HG03175 (cell line): ENCODE measurements at regions not wholly inside any gene's neighbourhood (a gene's known extent, or its start where the extent isn't known, plus 50 kb on each side); places are given as distances from the start of the nearest gene placed in this dataset.
"Not testable (repeated sequence)": the region's sequence is repeated elsewhere in the genome, so short reads cannot be mapped to it uniquely, and the experiment has no call there.

ENCODE experiments used
- ATAC-seq: cut with Tn5 transposase; IDR thresholded peaks from one replicate; pipeline ENCODE4 v1.9.1; 2021; ENCODE audit warnings: mild to moderate bottlenecking, moderate library complexity; ENCODE audit not compliant: unreplicated experiment

- ATAC-seq = no peak
These were observed 51.0 kb upstream of the PHF24 start for GRCh38 chr9:34907044-34907443.

DNA sequence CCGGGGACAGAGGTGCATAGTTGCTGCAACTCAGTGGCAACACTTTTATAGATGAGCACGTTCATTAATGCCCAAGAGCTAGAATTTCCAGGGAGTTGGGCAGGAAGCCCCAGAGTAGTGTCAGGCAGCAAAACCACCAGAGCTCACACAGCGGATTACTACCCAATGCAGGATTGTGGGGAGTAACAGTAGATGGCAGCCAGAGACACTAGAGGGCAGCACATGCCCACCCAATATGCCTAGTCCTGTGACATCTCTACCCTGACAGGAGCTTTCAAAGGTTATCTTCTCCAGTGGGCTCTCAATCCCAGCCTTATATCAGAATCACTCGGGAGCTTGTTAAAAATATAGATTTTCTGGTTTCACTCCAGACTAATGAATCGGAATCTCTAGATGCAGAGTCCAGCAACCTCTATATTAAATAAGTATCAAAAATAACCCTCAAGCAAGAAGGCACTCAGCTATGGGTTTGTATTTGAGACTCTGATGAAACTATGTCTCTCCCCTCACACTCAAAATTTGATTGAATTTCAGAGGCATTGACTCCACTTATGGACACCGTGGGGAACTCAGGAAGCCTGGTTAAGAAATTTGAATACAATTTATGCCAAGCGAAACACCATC, 58.4 kb upstream of the PHF24 start:
- peak; percentile 78 for ATAC-seq

GRCh38 chr9:34898846-34899245, 59.2 kb upstream of the PHF24 start:
- no peak for ATAC-seq

- no peak for ATAC-seq
These were observed 62.0 kb upstream of the PHF24 start for GRCh38 chr9:34896112-34896511.

GRCh38 chr9:34892886-34893285, 65.2 kb upstream of the PHF24 start:
- ATAC-seq = no peak

GRCh38 chr9:34891386-34891785, 66.7 kb upstream of the PHF24 start:
- no peak for ATAC-seq

DNA sequence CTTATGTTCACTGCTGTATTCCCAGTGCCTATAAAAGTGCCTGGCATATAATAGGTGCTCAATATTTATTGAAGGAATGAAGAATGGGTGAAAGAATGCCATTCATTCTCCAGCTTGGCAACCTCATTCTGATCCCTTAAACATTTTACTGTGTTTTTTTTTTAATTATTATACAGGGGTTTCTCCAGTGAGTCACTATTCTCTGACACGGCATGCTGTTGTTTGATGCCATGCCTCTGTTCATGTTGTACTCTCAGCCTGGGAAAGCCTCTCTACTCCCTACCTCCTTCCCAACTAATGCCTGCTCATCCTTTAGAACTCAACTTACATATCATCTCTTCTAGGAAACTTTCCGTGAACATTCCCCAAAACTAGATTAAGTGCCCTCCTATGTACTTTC, 70.2 kb upstream of the PHF24 start:
- no peak for ATAC-seq

DNA sequence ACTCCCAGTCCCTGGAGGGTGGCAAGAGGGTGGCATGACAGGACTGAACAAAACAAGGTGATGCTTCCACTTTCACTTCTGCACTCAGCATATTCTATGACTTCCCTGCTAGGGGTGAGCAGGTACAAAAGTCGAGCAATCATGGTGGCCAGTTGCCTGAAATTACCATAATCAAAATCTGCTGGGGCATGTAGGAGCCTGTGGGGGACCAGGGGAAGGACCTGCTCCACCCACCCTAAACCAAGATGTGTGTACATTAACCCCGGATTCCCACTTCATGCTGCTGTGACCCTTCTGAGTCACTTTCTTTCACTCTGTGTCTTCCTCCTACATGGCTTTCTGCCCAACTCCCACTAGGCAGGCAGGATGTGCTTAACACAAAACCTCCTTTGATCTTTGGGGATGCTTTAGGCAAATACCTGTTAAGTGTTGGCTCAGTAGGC, 73.3 kb upstream of the PHF24 start:
- no peak for ATAC-seq

GRCh38 chr9:34876096-34876495, 82.0 kb upstream of the PHF24 start:
- ATAC-seq = no peak

DNA sequence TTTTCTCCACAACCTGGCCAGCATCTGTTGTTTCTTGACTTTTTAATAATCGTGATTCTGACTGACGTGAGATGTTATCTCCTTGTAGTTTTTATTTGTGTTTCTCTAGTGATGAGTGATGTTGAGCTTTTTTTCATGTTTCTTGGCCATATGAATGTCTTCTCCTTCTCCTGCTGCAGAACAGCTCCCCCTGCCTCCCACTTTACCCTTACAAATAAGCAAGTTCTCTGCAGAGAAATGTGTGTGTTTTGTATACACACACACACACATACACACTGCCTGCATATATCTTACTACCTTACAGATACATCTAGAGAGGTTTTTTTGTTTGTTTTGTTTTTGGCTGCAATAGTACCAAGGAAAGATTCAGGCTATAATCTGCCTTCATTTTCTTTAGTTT, 88.7 kb upstream of the PHF24 start:
- ATAC-seq = no peak

DNA sequence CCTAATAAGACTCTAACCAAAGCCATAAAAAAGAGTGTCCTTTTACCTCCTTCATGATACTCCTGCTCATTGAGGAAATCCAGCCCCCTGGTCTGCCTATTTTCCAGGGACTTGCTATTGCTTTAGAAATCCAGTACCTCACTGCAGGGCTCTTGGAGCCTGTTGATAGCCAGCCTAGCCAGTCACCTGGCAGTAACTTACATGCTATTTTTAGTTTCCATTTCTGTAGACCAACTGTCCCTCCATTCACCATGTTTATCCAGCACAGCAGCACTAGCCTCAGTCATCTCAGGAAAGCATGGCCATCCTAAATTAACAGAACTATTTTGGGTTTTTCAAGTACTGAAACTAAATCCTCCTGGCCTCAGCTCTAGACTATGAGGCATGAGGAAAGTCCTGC, 91.5 kb upstream of the PHF24 start:
- no peak for ATAC-seq

- no peak for ATAC-seq
These were observed 94.7 kb upstream of the PHF24 start for GRCh38 chr9:34863426-34863825.

- no peak for ATAC-seq
These were observed 95.2 kb upstream of the PHF24 start for GRCh38 chr9:34862836-34863235.

DNA sequence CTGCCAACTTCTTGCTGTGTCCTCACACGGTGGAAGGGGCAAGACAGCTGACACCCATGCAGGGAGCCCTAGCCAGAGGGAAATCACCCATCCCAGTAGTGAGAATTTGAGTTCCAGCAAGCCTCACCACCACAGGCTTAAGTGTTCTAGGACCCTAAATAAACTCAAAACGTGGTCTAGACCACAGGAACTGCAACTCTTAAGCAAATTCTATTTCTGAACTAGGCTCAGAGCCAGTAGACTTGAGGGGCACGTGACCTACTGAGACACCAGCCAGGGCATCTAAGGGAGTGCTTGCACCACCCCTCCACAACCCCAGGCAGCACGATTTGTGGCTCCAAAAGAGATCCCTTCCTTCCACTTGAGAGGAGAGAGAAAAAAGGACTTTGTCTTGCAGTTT, 96.0 kb upstream of the PHF24 start:
- no peak for ATAC-seq

GRCh38 chr9:34855016-34855415, 103.1 kb upstream of the PHF24 start:
- ATAC-seq = not testable (repeated sequence)

- ATAC-seq = no peak
These were observed 120.1 kb upstream of the CCL21 start for GRCh38 chr9:34830068-34830467.

GRCh38 chr9:34826999-34827538, 117.1 kb upstream of the CCL21 start:
- ATAC-seq = no peak

DNA sequence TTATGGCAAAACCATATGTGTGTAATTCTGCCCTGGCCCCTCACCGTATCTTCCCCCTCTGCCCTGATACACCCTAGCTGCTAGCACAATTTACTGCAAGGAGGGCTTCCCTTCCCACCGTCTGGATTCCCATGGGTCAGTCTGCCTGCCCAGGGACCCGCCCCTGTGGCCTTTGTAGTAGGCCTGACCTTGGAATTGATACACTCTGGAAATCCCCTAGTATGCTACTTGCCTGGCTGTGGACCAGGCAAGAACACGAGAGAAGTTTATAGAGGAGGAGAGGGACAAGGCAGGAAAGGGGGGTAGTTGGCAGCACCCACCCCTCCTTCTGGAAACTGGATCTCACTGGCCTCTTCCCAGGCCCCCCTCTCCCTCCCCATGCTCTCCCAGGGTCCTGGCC, 115.8 kb upstream of the CCL21 start:
- no peak for ATAC-seq

GRCh38 chr9:34823778-34824177, 113.8 kb upstream of the CCL21 start:
- ATAC-seq = no peak

DNA sequence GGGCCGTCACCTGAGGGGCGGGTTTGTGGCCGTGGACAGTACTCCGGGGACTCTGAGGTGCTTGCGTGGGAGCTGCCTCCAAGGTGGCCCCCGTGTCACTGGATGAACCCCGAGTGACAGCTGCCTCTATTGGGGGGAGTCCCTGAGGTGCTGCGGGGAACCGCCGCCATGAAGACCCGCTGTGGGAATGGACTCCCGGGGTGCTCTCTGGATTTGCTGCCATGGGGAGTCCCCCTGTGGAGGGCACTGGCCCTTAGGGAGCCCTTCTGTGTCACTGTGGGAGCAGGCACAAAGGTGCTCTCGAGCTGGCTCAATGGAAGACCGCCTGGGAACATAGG, 100.2 kb upstream of the CCL21 start:
- no peak for ATAC-seq

DNA sequence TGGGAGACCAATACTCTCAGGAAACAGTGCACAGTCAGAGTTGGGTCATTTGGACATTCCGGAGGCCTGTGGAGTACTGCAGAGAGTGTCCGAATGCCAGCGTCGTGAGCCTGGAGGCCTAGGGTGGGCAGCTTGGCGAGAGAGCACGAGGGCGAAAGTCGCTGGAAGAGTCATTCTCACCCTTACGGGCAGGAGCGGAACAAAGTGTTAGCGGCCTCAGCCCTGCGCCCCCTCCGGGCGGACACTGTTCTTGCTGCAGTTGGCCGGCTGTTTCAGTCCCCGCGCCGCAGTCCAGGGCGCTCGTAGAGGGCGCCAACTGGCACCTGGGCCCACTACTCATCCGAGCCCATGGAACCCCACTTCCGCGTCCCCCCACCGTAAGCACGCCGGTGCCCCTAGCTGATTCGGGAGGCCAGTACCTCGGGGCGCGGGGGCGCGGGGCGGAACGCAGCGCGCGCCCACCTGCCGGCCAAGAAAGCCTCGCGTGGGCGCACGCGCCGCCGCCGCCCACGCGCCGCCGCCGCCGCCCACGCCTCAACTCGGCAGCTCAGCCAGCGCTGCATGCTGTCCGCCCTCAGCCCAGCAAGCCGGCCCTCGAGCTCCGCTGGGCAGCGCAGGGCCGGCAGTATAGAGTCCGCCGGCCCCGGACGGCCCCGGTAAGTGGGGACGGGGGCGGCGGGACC, 99.7 kb upstream of the CCL21 start:
- ATAC-seq = no peak

- ATAC-seq = no peak
These were observed 93.0 kb upstream of the CCL21 start for GRCh38 chr9:34802916-34803315.

- ATAC-seq = no peak
These were observed 87.4 kb upstream of the CCL21 start for GRCh38 chr9:34797367-34797766.
